ENCODE measurements at regions not wholly inside any gene's neighbourhood (a gene's known extent, or its start where the extent isn't known, plus 50 kb on each side); places are given as distances from the start of the nearest gene placed in this dataset.

DNA sequence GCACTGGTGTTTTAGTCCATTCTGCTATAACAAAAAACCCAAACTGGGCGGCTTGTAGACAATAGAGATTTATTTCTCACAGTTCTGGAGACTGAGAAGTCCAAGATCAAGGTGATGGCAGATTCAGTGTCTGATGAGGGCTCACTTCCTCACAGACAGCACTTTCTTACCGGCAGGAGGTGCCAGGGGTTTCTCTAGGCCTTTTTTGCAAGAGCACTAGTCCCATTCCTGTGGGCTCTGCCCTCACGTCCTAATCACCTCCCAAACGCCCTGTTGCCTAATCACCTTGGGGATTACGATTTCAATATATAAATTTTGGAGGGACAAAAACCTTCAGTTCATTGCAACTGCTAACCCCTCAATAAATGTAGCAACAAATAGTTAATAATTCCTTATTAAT lies 140.0 kb upstream of the SGK1 start:
- no peak for DNase-seq (ENCODE audit: low read depth in 3 of 3)

DNA sequence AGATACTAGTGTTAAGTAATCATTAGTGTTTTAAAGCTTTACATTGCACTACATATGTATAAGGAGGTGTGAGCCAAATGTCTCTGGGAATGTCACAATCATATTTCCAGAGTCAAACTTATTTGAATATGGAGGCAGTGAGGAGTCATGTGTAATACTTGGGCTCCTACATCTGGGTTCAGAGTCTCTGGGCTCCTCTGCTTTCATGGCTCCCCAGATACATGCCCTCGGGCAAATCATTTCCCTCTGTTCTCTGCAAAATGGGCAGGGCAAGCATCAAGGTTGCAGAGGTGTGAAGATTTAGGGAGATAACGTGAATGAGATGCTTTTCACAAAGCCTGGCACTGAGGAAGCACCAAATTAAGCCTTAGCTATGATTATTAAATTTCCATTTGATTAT lies 138.3 kb upstream of the SGK1 start:
- no peak for DNase-seq (ENCODE audit: low read depth in 3 of 3)

DNA sequence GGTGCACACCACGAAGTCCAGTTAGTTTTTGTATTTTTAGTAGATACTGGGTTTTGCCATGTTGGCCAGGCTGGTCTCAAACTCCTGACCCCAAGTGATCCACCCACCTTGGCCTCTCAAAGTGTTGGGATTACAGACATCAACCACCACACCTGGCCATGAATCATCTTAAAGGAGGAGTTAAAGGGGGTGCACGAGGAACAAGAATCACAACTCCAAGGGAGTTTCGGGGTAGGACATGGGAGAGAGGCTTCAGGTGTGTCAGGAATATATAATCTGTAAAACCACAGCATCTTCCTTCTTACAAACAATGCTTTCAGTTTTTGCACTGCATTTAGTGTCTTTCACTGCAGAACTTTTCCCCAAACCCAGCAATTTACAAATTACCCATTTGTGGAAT lies 137.4 kb upstream of the SGK1 start:
- DNase-seq (ENCODE audit: low read depth in 3 of 3), result no peak

DNA sequence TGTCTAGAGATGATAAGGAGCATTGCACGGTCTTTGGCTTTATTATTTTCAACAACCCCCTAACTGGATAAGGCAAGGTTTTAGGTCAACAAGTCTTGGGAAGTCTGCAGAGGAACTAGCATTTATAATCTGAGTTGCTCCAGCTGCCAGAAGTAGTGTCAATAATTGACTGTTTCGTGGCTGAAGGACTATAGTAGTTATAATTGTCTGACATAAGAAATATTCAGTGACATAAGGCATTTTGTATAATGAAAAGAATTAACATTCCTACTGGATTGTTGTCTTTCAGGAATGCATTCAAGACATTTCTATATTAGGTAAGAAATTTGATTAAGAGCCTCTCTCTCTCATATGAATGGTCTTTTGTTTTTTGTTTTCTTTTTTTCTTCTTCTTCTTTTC lies 136.9 kb upstream of the SGK1 start:
- DNase-seq (ENCODE audit: low read depth in 3 of 3), result no peak

DNA sequence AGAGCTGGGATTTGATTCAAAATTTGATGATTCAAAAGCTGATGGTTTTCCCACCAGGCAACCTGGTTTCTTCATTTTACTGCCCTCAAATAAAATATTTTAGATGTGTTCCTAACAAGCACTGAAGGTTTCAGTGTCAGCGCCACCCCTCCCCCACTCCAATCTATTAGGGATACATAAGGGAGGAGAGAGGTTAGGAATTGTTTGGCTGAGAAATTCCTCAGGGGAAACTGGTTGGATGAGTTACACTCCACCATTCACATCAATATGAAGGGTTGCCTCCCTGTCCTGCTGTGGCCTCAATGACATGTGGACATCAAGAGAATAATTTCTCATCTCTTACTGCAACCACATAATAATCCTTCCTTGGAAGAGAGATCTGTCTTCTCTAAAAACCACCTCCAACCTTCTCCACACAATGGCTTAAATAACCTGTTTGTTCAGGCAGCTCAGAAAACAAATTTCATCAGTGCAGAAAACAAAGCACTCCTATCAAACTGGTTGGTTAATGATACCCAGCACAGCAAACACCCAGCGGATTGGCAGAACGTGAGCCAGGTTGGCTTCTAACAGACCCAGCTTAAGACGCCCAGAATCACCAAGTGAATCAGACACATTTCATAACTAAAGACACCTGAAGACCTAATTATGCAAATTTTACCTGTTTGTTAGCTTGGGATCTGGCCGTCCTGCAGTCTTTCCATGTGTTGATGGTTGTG lies 136.0 kb upstream of the SGK1 start:
- DNase-seq (ENCODE audit: low read depth in 3 of 3), result no peak

DNA sequence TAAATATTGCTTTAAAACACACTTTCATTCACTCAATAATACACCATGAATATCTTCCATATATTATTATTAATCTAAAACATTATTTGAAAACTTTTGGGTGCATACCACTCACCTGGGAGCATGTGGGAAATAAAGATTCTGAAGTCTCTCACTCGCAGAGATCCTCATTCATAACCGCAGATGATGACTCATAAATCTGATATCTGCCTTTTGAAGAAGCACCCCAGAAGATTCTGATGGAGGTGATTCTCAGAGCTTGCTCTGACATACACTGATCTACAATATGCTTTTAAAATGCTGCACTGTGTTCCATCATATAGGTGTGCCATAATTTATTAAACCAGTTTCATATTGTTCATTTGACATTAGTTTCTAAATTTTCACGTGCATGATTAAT lies 135.0 kb upstream of the SGK1 start:
- no peak for DNase-seq (ENCODE audit: low read depth in 3 of 3)

DNA sequence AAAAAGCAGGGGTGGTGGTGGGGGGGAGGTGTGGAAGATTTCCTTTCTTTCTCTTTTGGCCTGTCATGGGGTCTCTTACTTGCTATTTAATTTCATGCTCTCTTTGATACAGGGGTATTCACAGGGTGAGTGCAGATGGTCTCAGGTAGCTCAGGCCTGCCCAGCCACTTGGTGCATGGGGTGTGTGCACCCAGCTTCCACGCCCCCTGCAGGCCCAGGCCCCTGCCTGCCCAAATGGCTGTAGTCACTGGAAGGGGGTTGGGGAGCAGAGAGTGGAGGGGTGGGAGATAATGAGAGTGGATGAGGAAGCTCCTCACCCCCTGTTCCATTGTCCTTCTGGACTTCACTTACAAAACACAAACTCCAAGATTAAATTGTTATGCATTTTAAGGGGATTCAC lies 133.6 kb upstream of the SGK1 start:
- DNase-seq (ENCODE audit: low read depth in 3 of 3), result no peak

DNA sequence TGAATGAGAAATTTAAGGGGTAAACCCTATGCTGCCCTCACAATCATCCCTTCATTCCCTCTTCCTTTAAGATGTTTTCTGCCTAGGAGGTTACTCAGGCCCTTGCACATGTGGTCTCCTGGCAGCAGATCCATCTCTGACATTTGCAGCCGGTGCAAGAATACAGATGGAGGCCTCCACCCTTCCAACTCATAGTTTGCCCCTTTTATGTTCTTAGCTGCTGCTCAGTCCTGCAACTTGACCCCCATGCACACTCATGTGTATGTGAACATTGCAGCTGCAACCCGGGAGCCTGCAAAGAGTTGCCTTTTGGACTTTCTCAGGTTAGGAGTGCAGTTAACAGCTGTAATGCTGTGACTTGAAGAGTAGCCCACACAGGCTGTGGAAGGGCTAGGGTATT lies 131.9 kb upstream of the SGK1 start:
- no peak for DNase-seq (ENCODE audit: low read depth in 3 of 3)

DNA sequence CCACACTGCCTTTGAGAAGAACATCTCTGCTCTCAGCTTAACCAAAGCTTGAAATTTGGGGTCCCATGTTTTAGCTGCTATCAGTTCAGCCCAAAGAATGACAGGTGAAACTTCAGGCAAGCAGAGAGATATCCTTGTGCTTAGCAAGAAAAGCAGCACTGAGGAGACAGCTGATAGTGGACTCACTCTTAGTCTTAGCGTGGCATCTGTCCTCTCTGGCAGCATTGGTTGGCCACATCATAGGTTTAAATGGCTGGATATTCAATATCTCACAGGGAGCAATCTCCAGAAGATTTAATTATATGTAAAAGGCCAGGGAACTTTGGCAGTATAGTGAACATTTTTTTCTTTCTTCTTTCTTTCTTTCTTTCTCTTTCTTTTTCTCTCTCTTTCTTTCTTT lies 131.1 kb upstream of the SGK1 start:
- DNase-seq (ENCODE audit: low read depth in 3 of 3), result no peak

DNA sequence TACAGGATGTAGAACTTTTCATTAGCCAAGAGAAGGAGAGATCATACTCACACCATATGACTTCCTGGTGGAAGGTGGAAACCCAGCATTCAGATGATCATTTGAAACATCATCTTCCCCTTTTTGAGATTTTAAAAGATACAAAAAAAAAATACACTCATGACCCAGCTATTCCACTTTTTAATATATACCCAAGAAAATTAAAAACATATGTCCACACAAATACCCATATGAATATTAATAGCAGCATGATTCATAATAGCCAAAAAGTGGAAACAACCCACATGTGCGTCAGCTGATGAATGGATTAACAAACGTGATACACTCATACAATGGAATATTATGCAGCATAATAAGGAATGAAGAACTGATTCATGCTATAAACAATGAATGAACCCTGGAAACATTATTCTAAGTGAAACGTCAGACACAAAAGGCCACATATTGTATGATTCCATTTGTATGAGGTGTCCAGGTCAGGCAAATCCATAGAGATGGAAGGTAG lies 130.0 kb upstream of the SGK1 start:
- no peak for DNase-seq (ENCODE audit: low read depth in 3 of 3)

DNA sequence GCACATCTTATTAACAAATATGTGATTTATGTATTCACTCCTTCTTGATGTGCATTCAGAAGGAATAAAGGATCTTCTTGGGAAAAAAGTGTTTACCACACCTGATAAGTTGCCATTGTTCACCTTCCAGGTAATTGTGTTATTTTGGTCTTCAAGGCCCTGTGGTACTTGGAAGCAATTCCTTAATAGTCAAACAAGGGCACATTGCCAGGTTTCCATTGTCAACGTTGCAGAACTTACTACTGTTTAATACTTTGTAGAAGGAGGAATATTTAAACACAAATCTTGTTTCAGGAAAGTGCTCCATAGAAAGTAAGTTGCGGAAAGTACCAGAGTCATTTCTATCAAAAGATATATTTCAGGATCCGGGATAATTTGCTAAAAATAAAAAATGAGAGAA lies 129.5 kb upstream of the SGK1 start:
- DNase-seq (ENCODE audit: low read depth in 3 of 3), result no peak

DNA sequence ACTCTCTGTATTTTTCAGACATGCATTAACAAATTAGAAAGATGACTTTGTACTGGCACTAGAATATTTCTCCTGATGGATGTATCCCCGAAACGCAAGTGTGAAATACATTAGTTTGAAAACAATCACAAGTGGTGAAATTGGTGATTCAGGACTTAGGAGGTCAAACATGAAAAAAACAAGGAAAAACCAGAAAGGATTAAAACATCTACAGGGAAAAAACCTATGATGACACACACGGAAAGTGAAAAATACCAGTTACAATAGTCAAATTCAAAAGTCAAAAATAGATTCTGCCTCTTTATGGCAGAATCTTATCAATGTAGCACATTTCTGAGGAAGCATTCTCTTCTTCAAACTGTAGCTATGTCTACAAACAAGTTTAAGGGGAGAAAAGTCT lies 129.0 kb upstream of the SGK1 start:
- DNase-seq (ENCODE audit: low read depth in 3 of 3), result no peak

DNA sequence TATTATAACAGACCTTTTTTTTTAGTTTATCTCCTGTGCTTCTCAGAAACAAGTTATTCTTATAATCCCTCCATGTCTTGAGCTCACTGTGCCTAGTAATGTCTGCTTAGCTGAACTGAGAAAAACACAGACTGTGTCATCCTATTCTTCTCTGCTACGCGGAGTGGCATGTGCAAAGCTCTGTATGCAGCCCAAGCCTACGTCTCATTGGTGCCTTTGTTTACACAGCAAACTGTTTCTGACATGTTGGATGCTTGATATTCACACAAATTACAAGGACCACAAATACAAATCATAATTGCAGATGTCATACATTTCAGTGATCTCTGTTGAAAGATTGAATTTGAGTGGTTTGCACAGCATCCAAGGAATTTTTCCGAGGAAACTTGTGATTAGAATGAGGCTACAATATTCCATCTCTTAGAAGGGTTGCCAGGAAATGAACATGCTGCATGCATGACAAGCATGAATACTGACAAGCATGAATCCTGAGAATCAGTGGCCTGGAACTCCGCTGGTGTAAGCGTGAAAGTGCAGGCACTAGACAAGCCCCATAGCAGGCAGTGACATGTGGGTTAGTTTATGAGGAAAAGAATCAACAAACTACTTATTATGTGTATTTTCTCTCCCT lies 128.4 kb upstream of the SGK1 start:
- no peak for DNase-seq (ENCODE audit: low read depth in 3 of 3)

DNA sequence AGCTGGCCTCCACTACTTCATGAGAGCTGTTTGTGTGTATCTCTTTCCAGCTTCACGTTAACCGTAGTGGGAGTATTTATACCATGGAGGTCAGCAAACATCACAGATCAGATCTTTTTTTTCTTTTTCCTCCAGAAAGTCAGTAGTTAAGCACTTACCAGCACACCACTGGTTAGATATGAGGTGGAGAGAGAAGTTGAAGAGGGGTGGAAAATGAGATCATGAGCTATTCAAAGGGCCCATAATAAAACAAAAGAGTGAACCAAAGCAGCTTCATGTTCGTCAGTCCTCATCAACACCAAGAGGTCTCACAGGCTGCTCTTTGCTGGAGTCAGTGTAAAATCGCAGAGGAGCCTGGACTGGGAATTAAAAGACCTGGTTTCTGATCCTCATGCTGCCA lies 125.1 kb upstream of the SGK1 start:
- no peak for DNase-seq (ENCODE audit: low read depth in 3 of 3)

DNA sequence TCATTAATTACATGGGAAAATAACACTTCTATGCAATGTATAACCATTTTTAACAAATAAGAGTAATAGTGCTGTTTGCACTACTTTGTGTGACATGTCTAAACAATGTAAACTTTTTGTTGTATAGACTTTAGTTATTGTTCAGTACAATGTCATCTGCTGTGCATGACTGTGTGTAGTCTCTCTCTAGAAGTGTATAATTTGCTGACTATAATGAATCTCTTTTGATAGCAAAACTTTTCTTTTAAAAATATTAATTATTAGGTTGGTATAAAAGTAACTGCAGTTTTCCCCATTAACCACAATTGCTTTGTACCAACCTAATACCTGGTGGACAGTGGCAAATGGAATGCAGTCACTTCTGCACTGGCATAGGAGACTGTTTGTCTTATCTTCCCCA lies 124.2 kb upstream of the SGK1 start:
- DNase-seq (ENCODE audit: low read depth in 3 of 3), result no peak

DNA sequence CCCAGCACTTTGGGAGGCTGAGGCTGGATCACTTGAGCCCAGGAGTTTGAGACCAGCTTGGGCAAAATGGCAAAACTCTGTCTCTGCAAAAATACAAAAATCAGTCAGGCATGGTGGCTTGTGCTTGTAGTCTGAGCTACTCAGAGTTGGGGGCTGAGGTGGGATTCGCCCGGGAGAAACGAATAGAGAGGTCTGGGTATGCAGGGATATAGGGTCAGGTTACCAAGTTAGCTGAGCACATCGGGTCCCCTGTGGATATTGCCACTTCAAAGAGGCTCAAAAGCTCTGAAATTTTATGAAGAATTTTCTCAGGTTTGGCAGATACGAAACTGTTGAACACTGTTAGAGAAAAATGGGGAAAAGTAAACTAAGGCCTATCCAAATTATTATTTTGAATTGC lies 120.9 kb upstream of the SGK1 start:
- no peak for DNase-seq (ENCODE audit: low read depth in 3 of 3)

DNA sequence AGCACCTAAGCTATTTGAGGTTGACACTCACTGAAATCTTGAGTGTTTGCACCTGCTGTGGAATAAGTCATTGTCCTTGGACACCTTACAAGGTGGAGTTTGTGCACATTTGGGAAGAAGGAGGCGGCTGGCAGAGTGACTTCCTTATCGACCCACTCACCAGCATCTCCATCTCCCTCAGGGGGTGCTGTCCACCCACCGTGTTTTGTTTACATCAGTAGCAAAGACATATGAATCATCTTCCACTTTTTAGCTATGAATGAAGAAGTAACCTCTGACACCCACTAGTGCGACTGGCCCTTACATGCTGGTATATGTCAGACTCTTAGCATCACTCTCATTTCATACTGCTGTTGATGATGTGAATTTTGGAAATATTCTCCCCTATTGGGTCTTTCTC lies 119.5 kb upstream of the SGK1 start:
- peak in 1 of 3 experiments; percentile 2 for DNase-seq (ENCODE audit: low read depth in 3 of 3)

DNA sequence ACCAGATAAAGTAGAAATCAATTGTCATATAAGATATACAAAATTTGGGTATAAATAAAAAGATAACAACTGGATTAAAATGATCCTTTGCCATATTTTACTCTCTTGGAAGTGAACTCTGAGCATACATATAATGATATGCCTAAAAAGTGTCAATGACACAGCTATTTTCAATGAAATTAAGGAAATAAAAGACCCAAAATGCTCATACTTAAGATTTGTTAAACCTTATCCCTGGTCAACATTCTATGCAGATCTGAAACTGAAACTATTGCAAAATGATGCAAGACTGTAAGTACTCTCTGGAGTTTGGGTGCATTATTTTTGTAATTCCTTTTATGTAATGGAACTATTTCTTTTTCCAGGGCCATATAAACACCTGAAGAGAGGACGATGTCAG lies 119.0 kb upstream of the SGK1 start:
- DNase-seq (ENCODE audit: low read depth in 3 of 3), result no peak

DNA sequence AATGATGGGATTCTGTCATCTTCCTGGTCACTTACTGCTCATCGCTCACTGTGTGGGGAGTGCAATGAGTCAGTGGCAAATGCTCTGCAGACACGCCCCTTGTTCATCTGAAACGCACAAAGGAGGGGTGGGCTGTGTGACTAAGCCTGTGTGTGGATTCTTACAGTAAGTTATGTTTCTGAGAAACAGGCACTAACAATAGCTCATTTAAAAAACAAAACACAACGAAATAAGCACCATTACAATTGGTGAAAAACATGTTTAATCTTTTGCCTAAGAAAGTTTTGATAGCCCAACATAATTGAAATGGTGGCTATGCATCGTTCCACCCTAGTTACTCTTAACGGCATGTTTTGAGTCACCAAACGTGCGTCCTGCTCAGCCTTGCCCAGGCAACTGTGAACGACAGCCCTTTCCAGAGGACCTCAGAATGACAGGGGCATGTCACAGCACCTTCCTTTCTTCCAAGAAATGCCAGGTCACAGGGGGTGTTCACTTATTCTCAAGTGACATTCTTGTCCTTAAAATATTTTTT lies 118.4 kb upstream of the SGK1 start:
- peak; percentile 13 to 63 (median 59) for DNase-seq (ENCODE audit: low read depth in 3 of 3)

DNA sequence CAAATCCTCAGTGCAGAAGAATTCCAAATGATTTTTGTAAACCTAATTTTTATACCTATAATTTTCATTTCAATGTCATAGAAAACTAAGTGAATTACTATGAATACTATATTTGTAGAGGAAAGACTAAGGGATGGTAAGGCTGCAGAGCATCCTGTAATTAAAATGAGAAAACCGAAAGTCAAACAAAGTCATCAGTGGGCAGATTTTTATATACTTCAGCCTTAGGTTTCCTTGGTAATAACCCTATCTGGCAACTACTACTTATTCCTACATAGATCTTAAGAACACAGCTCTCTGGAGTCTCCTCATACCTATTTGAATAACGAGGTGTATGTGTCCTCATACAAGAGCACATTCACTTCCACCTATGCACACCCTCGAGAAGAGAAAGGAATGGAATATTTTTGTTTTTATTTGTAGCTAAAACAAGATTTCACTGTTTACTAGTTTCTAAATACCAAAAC lies 117.9 kb upstream of the SGK1 start:
- no peak for DNase-seq (ENCODE audit: low read depth in 3 of 3)

DNA sequence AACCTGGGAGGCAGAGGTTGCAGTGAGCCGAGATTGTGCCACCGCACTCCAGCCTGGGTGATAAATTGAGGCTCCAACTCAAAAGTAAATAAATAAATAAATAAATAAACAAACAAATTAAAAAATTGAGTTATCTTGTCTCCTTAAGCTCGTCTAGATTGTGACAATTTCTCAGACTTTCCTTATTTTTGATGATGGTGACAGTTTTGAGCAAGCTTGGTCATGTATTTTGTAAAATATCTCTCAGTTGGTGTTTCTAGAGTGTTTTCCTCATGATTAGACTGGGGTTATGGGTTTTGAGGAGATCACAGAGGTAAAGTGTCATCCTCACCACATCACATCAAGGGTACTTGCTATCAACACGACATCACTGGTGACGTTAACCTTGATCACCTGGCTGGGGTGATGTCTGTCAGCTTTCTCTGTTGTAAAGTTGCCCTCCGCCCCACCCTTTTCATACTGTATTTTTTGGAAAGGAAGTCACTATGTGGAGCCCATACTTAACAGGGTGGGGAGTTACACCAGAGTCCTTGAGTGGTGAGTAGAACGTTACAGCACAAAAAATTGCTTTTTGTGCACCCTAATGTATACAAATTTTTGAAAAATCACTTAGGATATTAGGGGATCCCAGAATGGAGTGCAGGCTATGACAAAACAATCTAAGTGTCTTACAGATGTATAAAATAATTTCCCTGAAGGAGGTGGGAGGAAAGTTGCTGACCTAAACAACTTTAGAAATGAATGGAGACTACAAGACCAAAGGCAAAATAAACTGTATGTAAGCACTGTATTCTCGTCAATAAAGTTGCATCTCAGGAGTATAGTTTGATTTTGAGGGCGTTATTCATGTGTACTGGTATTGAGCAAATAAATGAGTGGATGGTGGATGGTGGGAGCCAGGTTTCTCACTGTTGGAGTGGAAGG lies 116.4 kb upstream of the SGK1 start:
- no peak for DNase-seq (ENCODE audit: low read depth in 3 of 3)

DNA sequence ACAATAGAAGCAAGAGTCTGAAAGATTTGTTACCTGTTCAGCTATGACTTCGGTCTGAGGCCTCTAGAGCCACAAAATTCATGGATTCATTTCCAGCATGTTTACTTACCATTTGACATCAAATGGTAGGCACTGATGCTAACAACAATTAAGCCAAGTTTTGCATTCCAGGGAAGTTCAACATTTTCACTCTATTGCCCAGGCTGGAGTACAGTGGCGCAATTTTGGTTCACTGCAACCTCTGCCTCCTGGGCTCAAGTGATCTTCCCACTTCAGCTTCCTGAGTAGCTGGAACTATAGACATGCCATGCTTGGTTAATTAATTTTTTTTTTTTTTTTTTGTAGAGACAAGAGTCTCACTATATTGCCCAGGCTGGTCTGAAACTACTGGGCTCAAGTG lies 114.1 kb upstream of the SGK1 start:
- DNase-seq (ENCODE audit: low read depth in 3 of 3), result no peak

All from stimulated activated CD4-positive, alpha-beta T cell treated with anti-CD3 and anti-CD28 coated beads, TNF-alpha, amount 100 ng/mL, for 4 hours (primary cell).